GM21737 (cell line): ENCODE measurements at regions not wholly inside any gene's neighbourhood (a gene's known extent, or its start where the extent isn't known, plus 50 kb on each side); places are given as distances from the start of the nearest gene placed in this dataset.
"Not testable (repeated sequence)": the region's sequence is repeated elsewhere in the genome, so short reads cannot be mapped to it uniquely, and the experiment has no call there.

Experiments used
- ATAC-seq: cut with Tn5 transposase; IDR thresholded peaks from one replicate; pipeline ENCODE4 v1.9.1; 2021; ENCODE audit warnings: mild to moderate bottlenecking, moderate library complexity; ENCODE audit not compliant: unreplicated experiment

- ATAC-seq = no peak
Observed at GRCh38 chr14:44388306-44388705, 118.8 kb downstream of the FSCB start.

- ATAC-seq = no peak
Observed at GRCh38 chr14:44385906-44386305, 121.2 kb downstream of the FSCB start.

- not testable (repeated sequence) for ATAC-seq
Observed at GRCh38 chr14:44385296-44385695, 121.8 kb downstream of the FSCB start.

GRCh38 chr14:44384601-44385293, 122.3 kb downstream of the FSCB start:
- ATAC-seq = not testable (repeated sequence)

- no peak for ATAC-seq
Observed at GRCh38 chr14:44384093-44384492, 123.0 kb downstream of the FSCB start.

GRCh38 chr14:44383636-44384035, 123.4 kb downstream of the FSCB start:
- no peak for ATAC-seq

- ATAC-seq = no peak
Observed at GRCh38 chr14:44379292-44379977, 127.6 kb downstream of the FSCB start.

- no peak for ATAC-seq
Observed at GRCh38 chr14:44374906-44375305, 132.2 kb downstream of the FSCB start.

- no peak for ATAC-seq
Observed at GRCh38 chr14:44372807-44373489, 134.1 kb downstream of the FSCB start.

GRCh38 chr14:44372231-44372630, 134.9 kb downstream of the FSCB start:
- no peak for ATAC-seq

- ATAC-seq = no peak
Observed at GRCh38 chr14:44370727-44371126, 136.4 kb downstream of the FSCB start.

- no peak for ATAC-seq
Observed at GRCh38 chr14:44369401-44370123, 137.5 kb downstream of the FSCB start.

GRCh38 chr14:44361083-44361482, 146.0 kb downstream of the FSCB start:
- no peak for ATAC-seq

GRCh38 chr14:44353805-44354204, 153.3 kb downstream of the FSCB start:
- no peak for ATAC-seq

- no peak for ATAC-seq
Observed at GRCh38 chr14:44352201-44352600, 154.9 kb downstream of the FSCB start.

- no peak for ATAC-seq
Observed at GRCh38 chr14:44347316-44347715, 159.8 kb downstream of the FSCB start.

GRCh38 chr14:44341116-44341515, 166.0 kb downstream of the FSCB start:
- ATAC-seq = no peak

- ATAC-seq = no peak
Observed at GRCh38 chr14:44339862-44340261, 167.2 kb downstream of the FSCB start.

GRCh38 chr14:44339231-44339630, 167.9 kb downstream of the FSCB start:
- ATAC-seq = no peak

GRCh38 chr14:44317441-44317746, 189.7 kb downstream of the FSCB start:
- no peak for ATAC-seq

GRCh38 chr14:44316647-44317440, 190.2 kb downstream of the FSCB start:
- ATAC-seq = no peak
